ENCODE measurements at regions not wholly inside any gene's neighbourhood (a gene's known extent, or its start where the extent isn't known, plus 50 kb on each side); places are given as distances from the start of the nearest gene placed in this dataset.

DNA sequence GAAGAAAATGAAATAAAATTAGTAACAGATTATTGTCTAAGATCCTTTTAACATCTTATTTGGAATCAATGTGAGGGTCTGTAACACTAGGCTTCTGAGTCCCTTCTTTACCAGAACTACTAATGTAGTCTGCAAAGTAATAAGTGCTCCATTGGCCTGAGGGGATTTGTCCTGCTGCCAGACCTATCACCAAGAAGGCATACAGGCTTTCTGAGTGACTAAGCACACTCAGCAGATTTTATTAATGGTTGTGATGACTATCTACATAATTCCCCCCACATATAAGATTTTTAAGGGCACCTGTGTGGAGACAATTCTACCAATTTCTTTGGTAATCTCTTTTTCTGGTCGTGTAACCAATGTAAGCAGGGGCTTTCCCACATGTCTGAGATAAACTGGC lies 365.0 kb upstream of the FAT3 start:
- ATAC-seq (ENCODE audit: low FRiP score in 2 of 2) (no peak), DNase-seq (no peak)
- peaks cover 0 to 5% (median 3%) of the 10 kb centered on the region in 4 donors for H3K4me1 ChIP-seq
- no peaks in the 10 kb centered on the region for H3K36me3 ChIP-seq
- 73 to 81% methylated on average over 1 of the region's 1 CpG for WGBS, 2 donors
- no peak overlapping the region for H3K4me3 ChIP-seq
- H3K9me3 ChIP-seq = no peaks in the 10 kb centered on the region
- TF ChIP-seq, protein P1, sequence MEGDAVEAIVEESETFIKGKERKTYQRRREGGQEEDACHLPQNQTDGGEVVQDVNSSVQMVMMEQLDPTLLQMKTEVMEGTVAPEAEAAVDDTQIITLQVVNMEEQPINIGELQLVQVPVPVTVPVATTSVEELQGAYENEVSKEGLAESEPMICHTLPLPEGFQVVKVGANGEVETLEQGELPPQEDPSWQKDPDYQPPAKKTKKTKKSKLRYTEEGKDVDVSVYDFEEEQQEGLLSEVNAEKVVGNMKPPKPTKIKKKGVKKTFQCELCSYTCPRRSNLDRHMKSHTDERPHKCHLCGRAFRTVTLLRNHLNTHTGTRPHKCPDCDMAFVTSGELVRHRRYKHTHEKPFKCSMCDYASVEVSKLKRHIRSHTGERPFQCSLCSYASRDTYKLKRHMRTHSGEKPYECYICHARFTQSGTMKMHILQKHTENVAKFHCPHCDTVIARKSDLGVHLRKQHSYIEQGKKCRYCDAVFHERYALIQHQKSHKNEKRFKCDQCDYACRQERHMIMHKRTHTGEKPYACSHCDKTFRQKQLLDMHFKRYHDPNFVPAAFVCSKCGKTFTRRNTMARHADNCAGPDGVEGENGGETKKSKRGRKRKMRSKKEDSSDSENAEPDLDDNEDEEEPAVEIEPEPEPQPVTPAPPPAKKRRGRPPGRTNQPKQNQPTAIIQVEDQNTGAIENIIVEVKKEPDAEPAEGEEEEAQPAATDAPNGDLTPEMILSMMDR (IDR thresholded peaks at IDR 0.05) = no peak
- TF ChIP-seq POLR2AphosphoS5 (IDR thresholded peaks at IDR 0.05) (no peak), POLR2A (IDR thresholded peaks at IDR 0.05) (no peak), EP300 (IDR thresholded peaks at IDR 0.05) (no peak)
- H3K27me3 ChIP-seq = no peaks in the 10 kb centered on the region
- H3K27ac ChIP-seq = no peak overlapping the region

DNA sequence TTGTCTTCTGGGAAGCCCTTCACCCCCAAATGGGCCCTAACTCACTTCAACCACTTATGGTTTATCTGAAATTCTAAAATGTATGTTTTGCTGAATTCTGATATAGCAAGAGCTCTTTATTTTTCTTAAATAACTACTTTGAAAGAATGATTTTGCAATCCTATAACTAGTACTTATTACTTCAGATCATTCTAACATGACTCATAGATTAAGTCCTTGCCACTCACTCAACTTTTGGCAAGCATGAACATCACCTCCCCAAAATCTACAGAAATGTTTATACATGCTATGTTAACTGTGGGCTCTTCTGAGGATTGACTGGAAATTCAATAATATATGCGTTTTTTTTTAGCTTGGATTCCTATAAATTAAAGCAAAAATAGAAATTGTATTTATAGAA lies 367.4 kb upstream of the FAT3 start:
- H3K4me1 ChIP-seq = peaks cover 0 to 5% (median 3%) of the 10 kb centered on the region in 4 donors
- H3K27ac ChIP-seq = peak overlapping the region in 1 of 4 donors; percentile 23
- no peak overlapping the region for H3K4me3 ChIP-seq
- H3K27me3 ChIP-seq = no peaks in the 10 kb centered on the region
- ATAC-seq (ENCODE audit: low FRiP score in 2 of 2) (peak in 1 of 2 donors; percentile 61), DNase-seq (no peak)
- no peaks in the 10 kb centered on the region for H3K36me3 ChIP-seq
- no peak for TF ChIP-seq POLR2A (IDR thresholded peaks at IDR 0.05)
- TF ChIP-seq, protein P1 (IDR thresholded peaks at IDR 0.05) = no peak
- no peak for TF ChIP-seq POLR2AphosphoS5 (IDR thresholded peaks at IDR 0.05)
- no peak for TF ChIP-seq EP300 (IDR thresholded peaks at IDR 0.05)
- H3K9me3 ChIP-seq = no peaks in the 10 kb centered on the region
- 40 to 61% methylated on average over 1 of the region's 1 CpG for WGBS, 2 donors

DNA sequence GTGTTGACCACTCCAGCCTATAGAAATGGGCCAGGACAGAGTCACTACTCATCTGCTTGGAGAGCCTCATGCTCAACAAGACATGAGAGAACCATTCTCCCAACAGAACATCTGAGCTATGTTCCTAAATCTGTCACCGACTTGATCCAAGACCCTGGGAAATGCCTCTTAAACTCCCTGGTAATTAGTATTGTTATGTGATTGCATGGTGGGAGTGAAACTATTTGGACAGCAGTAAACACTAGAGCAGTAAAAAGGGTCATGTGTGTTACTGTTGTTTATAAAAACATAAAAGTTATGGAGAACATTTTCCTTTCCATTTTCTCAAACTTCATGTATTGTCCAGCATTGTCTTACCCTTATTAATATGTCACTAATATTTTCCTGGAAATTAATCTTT lies 369.8 kb upstream of the FAT3 start:
- TF ChIP-seq POLR2A (IDR thresholded peaks at IDR 0.05) (no peak), EP300 (IDR thresholded peaks at IDR 0.05) (no peak), POLR2AphosphoS5 (IDR thresholded peaks at IDR 0.05) (no peak)
- TF ChIP-seq, protein P1 (IDR thresholded peaks at IDR 0.05) = no peak
- ATAC-seq (ENCODE audit: low FRiP score in 2 of 2) = no peak

GRCh38 chr11:91854171-91854570 lies 370.4 kb upstream of the FAT3 start:
- DNase-seq (no peak), ATAC-seq (ENCODE audit: low FRiP score in 2 of 2) (no peak)
- Histone ChIP-seq H3K27ac (no peak overlapping the region), H3K4me1 (peaks cover 0 to 5% (median 3%) of the 10 kb centered on the region in 4 donors), H3K4me3 (no peak overlapping the region), H3K27me3 (no peaks in the 10 kb centered on the region), H3K36me3 (no peaks in the 10 kb centered on the region), H3K9me3 (no peaks in the 10 kb centered on the region)
- TF ChIP-seq, protein P1 (IDR thresholded peaks at IDR 0.05) = no peak
- TF ChIP-seq POLR2AphosphoS5 (IDR thresholded peaks at IDR 0.05) = no peak
- no peak for TF ChIP-seq EP300 (IDR thresholded peaks at IDR 0.05)
- no peak for TF ChIP-seq POLR2A (IDR thresholded peaks at IDR 0.05)

More for the DNA sequence above, 369.8 kb upstream of the FAT3 start:
- Histone ChIP-seq H3K27ac (no peak overlapping the region), H3K9me3 (no peaks in the 10 kb centered on the region), H3K4me3 (no peak overlapping the region), H3K27me3 (no peaks in the 10 kb centered on the region), H3K4me1 (peaks cover 0 to 5% (median 3%) of the 10 kb centered on the region in 4 donors), H3K36me3 (no peaks in the 10 kb centered on the region)
- DNase-seq = no peak
- WGBS, 2 donors = 75 to 83% methylated on average over 1 of the region's 1 CpG

- DNase-seq (no peak), ATAC-seq (ENCODE audit: low FRiP score in 2 of 2) (no peak)
- Histone ChIP-seq H3K36me3 (no peaks in the 10 kb centered on the region), H3K27ac (no peak overlapping the region), H3K4me1 (peaks cover 0 to 3% (median 1%) of the 10 kb centered on the region in 4 donors), H3K9me3 (no peaks in the 10 kb centered on the region), H3K27me3 (no peaks in the 10 kb centered on the region), H3K4me3 (no peak overlapping the region)
- TF ChIP-seq EP300 (IDR thresholded peaks at IDR 0.05) = no peak
- TF ChIP-seq, protein P1 (IDR thresholded peaks at IDR 0.05) = no peak
- no peak for TF ChIP-seq POLR2A (IDR thresholded peaks at IDR 0.05)
- TF ChIP-seq POLR2AphosphoS5 (IDR thresholded peaks at IDR 0.05) = no peak
- WGBS, 2 donors = 68 to 84% methylated on average over 2 of the region's 2 CpGs
These were observed 372.7 kb upstream of the FAT3 start for GRCh38 chr11:91851908-91852307.
